ENCODE measurements at regions not wholly inside any gene's neighbourhood (a gene's known extent, or its start where the extent isn't known, plus 50 kb on each side); places are given as distances from the start of the nearest gene placed in this dataset.

- TF ChIP-seq CTCF (IDR thresholded peaks at IDR 0.05; ENCODE audit: insufficient read depth, low read length, poor library complexity, severe bottlenecking) = no peak
- no peaks in the 10 kb centered on the region for H3K27me3 ChIP-seq (ENCODE audit: control insufficient read depth, insufficient read depth, low read length)
- no peak for DNase-seq (ENCODE audit: low read depth)
- H3K36me3 ChIP-seq (ENCODE audit: control insufficient read depth, insufficient read depth, low read length) = no peaks in the 10 kb centered on the region
- H3K4me3 ChIP-seq (ENCODE audit: low read depth, low read length) = no peak overlapping the region
Observed at GRCh38 chr14:32007755-32008362, 69.2 kb upstream of the ARHGAP5 start.

GRCh38 chr14:32008602-32009193 is 68.4 kb upstream of the ARHGAP5 start:
- Histone ChIP-seq H3K4me3 (ENCODE audit: low read depth, low read length) (no peak overlapping the region), H3K27me3 (ENCODE audit: control insufficient read depth, insufficient read depth, low read length) (no peaks in the 10 kb centered on the region), H3K36me3 (ENCODE audit: control insufficient read depth, insufficient read depth, low read length) (no peaks in the 10 kb centered on the region)
- DNase-seq (ENCODE audit: low read depth) = no peak
- no peak for TF ChIP-seq CTCF (IDR thresholded peaks at IDR 0.05; ENCODE audit: insufficient read depth, low read length, poor library complexity, severe bottlenecking)

- no peak for TF ChIP-seq CTCF (IDR thresholded peaks at IDR 0.05; ENCODE audit: insufficient read depth, low read length, poor library complexity, severe bottlenecking)
Observed at GRCh38 chr14:32009221-32009975, 67.7 kb upstream of the ARHGAP5 start.

GRCh38 chr14:32009976-32010581 is 67.0 kb upstream of the ARHGAP5 start:
- Histone ChIP-seq H3K27me3 (ENCODE audit: control insufficient read depth, insufficient read depth, low read length) (no peaks in the 10 kb centered on the region), H3K36me3 (ENCODE audit: control insufficient read depth, insufficient read depth, low read length) (no peaks in the 10 kb centered on the region), H3K4me3 (ENCODE audit: low read depth, low read length) (no peak overlapping the region)
- no peak for TF ChIP-seq CTCF (IDR thresholded peaks at IDR 0.05; ENCODE audit: insufficient read depth, low read length, poor library complexity, severe bottlenecking)
- no peak for DNase-seq (ENCODE audit: low read depth)

More at GRCh38 chr14:32009221-32009975, 67.7 kb upstream of the ARHGAP5 start:
- Histone ChIP-seq H3K36me3 (ENCODE audit: control insufficient read depth, insufficient read depth, low read length) (no peaks in the 10 kb centered on the region), H3K4me3 (ENCODE audit: low read depth, low read length) (no peak overlapping the region), H3K27me3 (ENCODE audit: control insufficient read depth, insufficient read depth, low read length) (no peaks in the 10 kb centered on the region)
- no peak for DNase-seq (ENCODE audit: low read depth)

- Histone ChIP-seq H3K27me3 (ENCODE audit: control insufficient read depth, insufficient read depth, low read length) (no peaks in the 10 kb centered on the region), H3K4me3 (ENCODE audit: low read depth, low read length) (no peak overlapping the region), H3K36me3 (ENCODE audit: control insufficient read depth, insufficient read depth, low read length) (no peaks in the 10 kb centered on the region)
- TF ChIP-seq CTCF (IDR thresholded peaks at IDR 0.05; ENCODE audit: insufficient read depth, low read length, poor library complexity, severe bottlenecking) = no peak
- DNase-seq (ENCODE audit: low read depth) = peak; percentile 76
Observed at GRCh38 chr14:32010604-32011125, 66.4 kb upstream of the ARHGAP5 start.

All from kidney epithelial cell (primary cell).